Upper lobe of left lung (tissue), 4 donors: ENCODE measurements at regions not wholly inside any gene's neighbourhood (a gene's known extent, or its start where the extent isn't known, plus 50 kb on each side); places are given as distances from the start of the nearest gene placed in this dataset.

Source experiments
- EP300 ChIP-seq, 4 donors: sonication (generic); formaldehyde crosslinking; IDR thresholded peaks; one replicate each; pipeline ENCODE4 v1.5.1; 2017; ENCODE audit warnings: antibody characterized with exemption in 4 of 4, control low read depth in 2 of 4
- POLR2A ChIP-seq, 4 donors: fragments of 450-650 bp; IDR thresholded peaks; one replicate each; pipeline ENCODE4 v1.5.1; 2016 to 2017; ENCODE audit warnings: antibody characterized with exemption in 4 of 4, mild to moderate bottlenecking in 2 of 4

GRCh38 chr13:22253107-22253506 is 582.2 kb downstream of the FGF9 start:
- TF ChIP-seq POLR2A (IDR thresholded peaks at IDR 0.05), result no peak
- no peak for TF ChIP-seq EP300 (IDR thresholded peaks at IDR 0.05)
